NT2/D1 (cell line): ENCODE measurements at regions not wholly inside any gene's neighbourhood (a gene's known extent, or its start where the extent isn't known, plus 50 kb on each side); places are given as distances from the start of the nearest gene placed in this dataset.

Experiments used
- DNase-seq: peaks from one replicate; pipeline ENCODE4 v3.0.0-alpha.2; 2011; ENCODE audit warnings: low read depth, low spot score
- H3K27me3 ChIP-seq: 2 replicates; pipeline ENCODE4 v1.6.0; 2011; ENCODE audit warnings: mild to moderate bottlenecking; ENCODE audit not compliant: insufficient read length, insufficient read depth
- H3K36me3 ChIP-seq: 2 replicates; pipeline ENCODE4 v1.6.1; 2011; ENCODE audit warnings: mild to moderate bottlenecking, low read length, mixed read lengths; ENCODE audit not compliant: insufficient read depth, insufficient read length
- H3K4me1 ChIP-seq: 2 replicates; pipeline ENCODE4 v1.5.1; 2011; ENCODE audit not compliant: insufficient read depth, insufficient read length
- H3K4me3 ChIP-seq: 2 replicates; pipeline ENCODE4 v1.5.1; 2011; ENCODE audit warnings: low read depth; ENCODE audit not compliant: insufficient read length
- H3K9ac ChIP-seq: 2 replicates; pipeline ENCODE4 v1.6.0; 2011; ENCODE audit warnings: low read depth; ENCODE audit not compliant: insufficient read length
- H3K9me3 ChIP-seq: 2 replicates; pipeline ENCODE4 v1.5.1; 2011; ENCODE audit warnings: mild to moderate bottlenecking, low read length; ENCODE audit not compliant: insufficient read depth
- SUZ12 ChIP-seq: IDR thresholded peaks from 2 replicates; pipeline ENCODE4 v1.6.1; 2011; ENCODE audit not compliant: insufficient read length, insufficient read depth; ENCODE audit errors: extremely low read depth
- YY1 ChIP-seq: IDR thresholded peaks from 2 replicates; pipeline ENCODE4 v1.6.1; 2011; ENCODE audit not compliant: insufficient read length, insufficient read depth
- ZNF274 ChIP-seq: IDR thresholded peaks from 2 replicates; pipeline ENCODE4 v1.6.1; 2011; ENCODE audit warnings: mild to moderate bottlenecking, low read depth, low read length

GRCh38 chr9:26753971-26754370 lies 138.6 kb downstream of the CAAP1 start:
- H3K4me1 ChIP-seq, result no peaks in the 10 kb centered on the region
- H3K4me3 ChIP-seq, result no peak overlapping the region
- peaks cover 8% of the 10 kb centered on the region; the same call in 1 of the 2 replicates for H3K9me3 ChIP-seq
- no peaks in the 10 kb centered on the region for H3K36me3 ChIP-seq
- DNase-seq, result no peak
- no peaks in the 10 kb centered on the region for H3K27me3 ChIP-seq
- TF ChIP-seq SUZ12 (no peak), ZNF274 (no peak), YY1 (no peak)
- no peak overlapping the region for H3K9ac ChIP-seq

- Histone ChIP-seq H3K9me3 (peaks cover 32% of the 10 kb centered on the region; the same call in 1 of the 2 replicates), H3K4me3 (no peak overlapping the region), H3K27me3 (no peaks in the 10 kb centered on the region), H3K9ac (no peak overlapping the region), H3K4me1 (no peaks in the 10 kb centered on the region), H3K36me3 (no peaks in the 10 kb centered on the region)
- no peak for DNase-seq
- TF ChIP-seq SUZ12 (no peak), ZNF274 (no peak), YY1 (no peak)
These were observed 142.4 kb downstream of the CAAP1 start for GRCh38 chr9:26750162-26750561.

- Histone ChIP-seq H3K4me1 (no peaks in the 10 kb centered on the region), H3K9me3 (peaks cover 40% of the 10 kb centered on the region; the same call in 1 of the 2 replicates), H3K36me3 (no peaks in the 10 kb centered on the region), H3K9ac (no peak overlapping the region), H3K27me3 (no peaks in the 10 kb centered on the region), H3K4me3 (no peak overlapping the region)
- no peak for TF ChIP-seq SUZ12
- no peak for TF ChIP-seq YY1
- TF ChIP-seq ZNF274, result no peak
- no peak for DNase-seq
These were observed 144.0 kb downstream of the CAAP1 start for GRCh38 chr9:26748449-26749058.

GRCh38 chr9:26747611-26748010 lies 145.0 kb downstream of the CAAP1 start:
- H3K9me3 ChIP-seq, result peaks cover 35% of the 10 kb centered on the region; the same call in 1 of the 2 replicates
- no peak overlapping the region for H3K9ac ChIP-seq
- no peaks in the 10 kb centered on the region for H3K36me3 ChIP-seq
- H3K4me1 ChIP-seq, result no peaks in the 10 kb centered on the region
- no peak overlapping the region for H3K4me3 ChIP-seq
- no peaks in the 10 kb centered on the region for H3K27me3 ChIP-seq
- TF ChIP-seq SUZ12, result no peak
- TF ChIP-seq ZNF274, result no peak
- no peak for TF ChIP-seq YY1
- no peak for DNase-seq

GRCh38 chr9:26746357-26747072 lies 146.1 kb downstream of the CAAP1 start:
- Histone ChIP-seq H3K4me3 (no peak overlapping the region), H3K27me3 (no peaks in the 10 kb centered on the region), H3K9me3 (peaks cover 31% of the 10 kb centered on the region; the same call in 1 of the 2 replicates), H3K4me1 (no peaks in the 10 kb centered on the region), H3K9ac (no peak overlapping the region), H3K36me3 (no peaks in the 10 kb centered on the region)
- DNase-seq, result peak; percentile 83
- TF ChIP-seq ZNF274, result no peak
- TF ChIP-seq YY1, result no peak
- TF ChIP-seq SUZ12, result no peak

- no peak overlapping the region for H3K9ac ChIP-seq
- TF ChIP-seq SUZ12, result no peak
- TF ChIP-seq ZNF274, result no peak
- no peak for TF ChIP-seq YY1
- H3K4me1 ChIP-seq, result no peaks in the 10 kb centered on the region
- H3K4me3 ChIP-seq, result no peak overlapping the region
- peaks cover 32% of the 10 kb centered on the region; the same call in 1 of the 2 replicates for H3K9me3 ChIP-seq
- H3K27me3 ChIP-seq, result no peaks in the 10 kb centered on the region
- no peaks in the 10 kb centered on the region for H3K36me3 ChIP-seq
- DNase-seq, result no peak
These were observed 147.5 kb downstream of the CAAP1 start for GRCh38 chr9:26745111-26745510.

GRCh38 chr9:26744191-26744965 lies 148.2 kb downstream of the CAAP1 start:
- no peaks in the 10 kb centered on the region for H3K36me3 ChIP-seq
- TF ChIP-seq ZNF274, result no peak
- no peak for TF ChIP-seq SUZ12
- TF ChIP-seq YY1, result no peak
- no peak for DNase-seq
- H3K9me3 ChIP-seq, result peaks cover 39% of the 10 kb centered on the region
- no peaks in the 10 kb centered on the region for H3K27me3 ChIP-seq
- H3K9ac ChIP-seq, result no peak overlapping the region
- H3K4me3 ChIP-seq, result no peak overlapping the region
- H3K4me1 ChIP-seq, result no peaks in the 10 kb centered on the region
